ENCODE measurements at regions not wholly inside any gene's neighbourhood (a gene's known extent, or its start where the extent isn't known, plus 50 kb on each side); places are given as distances from the start of the nearest gene placed in this dataset.

DNA sequence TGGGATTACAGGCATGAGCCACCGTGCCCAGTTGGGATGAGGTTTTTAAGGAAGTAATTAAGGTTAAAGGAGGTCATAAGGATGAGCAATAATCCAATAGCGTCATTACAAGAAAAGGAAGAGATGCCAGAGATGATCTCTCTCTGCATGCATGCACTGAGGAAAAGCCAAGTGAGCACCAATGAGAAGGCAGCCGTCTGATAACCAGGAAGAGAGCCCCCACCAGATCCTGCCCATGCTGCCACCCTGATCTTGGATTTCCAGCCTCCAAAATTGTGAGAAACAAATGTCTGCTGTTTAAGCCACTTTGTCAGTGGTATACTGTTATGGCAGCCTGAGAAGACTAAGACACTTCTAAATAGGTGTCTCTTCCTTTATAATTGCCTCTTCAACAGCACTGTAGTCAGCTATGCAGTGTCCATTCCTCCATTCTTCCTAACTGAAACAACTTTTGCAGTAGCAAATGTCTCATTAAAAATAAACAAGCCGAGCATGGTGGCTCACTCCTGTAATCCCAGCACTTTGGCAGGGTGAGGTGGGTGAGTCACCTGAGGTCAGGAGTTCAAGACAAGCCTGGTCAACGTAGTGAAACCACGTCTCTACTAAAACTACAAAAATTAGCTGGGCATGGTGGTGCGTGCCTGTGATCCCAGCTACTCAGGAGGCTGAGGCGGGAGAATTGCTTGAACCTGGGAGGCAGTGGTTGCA lies 216.2 kb upstream of the RUNX1 start:
- in situ Hi-C loops (cut with HindIII; ENCODE audit: low sequenced_read_pairs): no loop called here

DNA sequence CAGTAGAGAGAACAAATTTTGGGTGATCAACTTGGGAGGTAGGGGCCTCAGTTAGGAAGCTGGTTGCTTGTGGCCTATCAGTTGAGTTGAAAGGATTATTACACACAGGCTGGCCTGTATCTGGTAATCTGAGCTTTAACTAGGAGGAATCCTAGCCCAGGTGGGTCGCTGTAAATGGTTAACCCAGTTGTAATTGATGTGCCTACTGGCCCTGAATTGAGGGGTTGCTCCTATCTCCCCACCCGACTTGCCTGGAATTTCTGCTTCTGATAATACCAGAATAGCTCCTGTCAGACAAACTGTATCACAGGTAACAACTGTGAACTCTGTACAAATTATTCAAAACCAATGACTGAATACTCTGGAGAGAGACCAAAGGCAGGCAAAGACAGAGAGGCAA lies 210.4 kb upstream of the RUNX1 start:
- in situ Hi-C loops (cut with HindIII; ENCODE audit: low sequenced_read_pairs): no loop called here

DNA sequence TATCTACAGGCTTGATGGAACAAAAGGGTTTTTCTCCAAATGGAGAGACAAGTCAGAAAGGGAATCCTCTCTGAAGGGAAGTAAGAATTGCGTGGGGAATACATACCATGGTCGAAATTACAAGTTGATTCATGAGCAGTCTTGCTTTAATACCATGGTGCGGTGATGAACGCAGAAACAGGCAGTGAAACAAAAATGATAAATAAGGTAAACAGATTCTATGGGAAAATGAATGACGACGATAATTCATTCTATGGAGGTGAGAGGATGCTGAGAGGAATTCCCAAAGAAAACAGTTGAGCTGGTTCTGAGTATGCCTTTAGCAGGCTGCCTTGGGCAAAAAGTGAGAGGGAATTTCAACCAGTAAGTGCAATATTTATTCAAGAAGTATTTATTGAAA lies 209.4 kb upstream of the RUNX1 start:
- in situ Hi-C loops (cut with HindIII; ENCODE audit: low sequenced_read_pairs): no loop called here

DNA sequence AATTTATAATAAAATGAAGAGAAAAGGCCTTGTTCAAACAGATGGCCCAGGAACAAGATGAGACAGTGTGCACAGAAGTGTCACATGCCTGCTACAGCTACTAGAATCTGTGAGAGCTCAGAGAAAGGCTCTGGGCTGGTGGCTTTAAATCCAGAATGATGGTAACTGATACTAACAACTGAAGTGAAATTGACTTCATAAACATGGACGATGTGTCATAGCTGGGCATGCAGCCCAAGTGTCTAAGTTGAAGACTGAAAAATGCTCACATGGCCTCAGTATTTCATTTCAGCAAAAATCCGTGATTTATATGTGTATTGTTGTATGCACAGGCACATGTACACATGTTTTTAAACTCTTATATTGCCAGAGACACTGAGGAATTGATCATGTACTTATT lies 208.3 kb upstream of the RUNX1 start:
- in situ Hi-C loops (cut with HindIII; ENCODE audit: low sequenced_read_pairs): no loop called here

DNA sequence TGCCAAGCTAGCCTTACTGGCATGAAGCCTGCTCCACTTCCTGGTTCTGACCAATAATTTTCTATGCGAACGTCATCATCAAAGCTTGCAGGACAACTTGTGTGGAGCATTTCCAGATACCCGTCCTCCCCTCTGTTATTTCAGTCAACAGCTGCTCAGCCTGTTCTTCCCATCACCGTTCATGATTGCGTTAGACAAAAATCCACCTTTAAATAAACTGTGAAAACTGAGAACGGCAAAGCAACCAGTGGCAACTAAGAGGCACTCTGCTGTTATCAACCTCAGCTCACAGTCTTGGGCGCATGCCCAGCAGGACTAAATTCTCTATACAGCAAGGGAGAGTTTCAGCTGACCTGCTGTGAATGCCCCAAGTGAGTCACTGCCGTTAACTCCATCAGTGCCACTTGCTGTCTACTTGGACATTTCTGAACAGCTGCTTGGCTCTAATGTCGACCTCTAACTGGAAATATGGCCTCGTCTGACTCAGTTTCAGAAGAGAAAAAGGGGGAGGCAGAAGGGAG lies 207.4 kb upstream of the RUNX1 start:
- in situ Hi-C loops (cut with HindIII; ENCODE audit: low sequenced_read_pairs): no loop called here

DNA sequence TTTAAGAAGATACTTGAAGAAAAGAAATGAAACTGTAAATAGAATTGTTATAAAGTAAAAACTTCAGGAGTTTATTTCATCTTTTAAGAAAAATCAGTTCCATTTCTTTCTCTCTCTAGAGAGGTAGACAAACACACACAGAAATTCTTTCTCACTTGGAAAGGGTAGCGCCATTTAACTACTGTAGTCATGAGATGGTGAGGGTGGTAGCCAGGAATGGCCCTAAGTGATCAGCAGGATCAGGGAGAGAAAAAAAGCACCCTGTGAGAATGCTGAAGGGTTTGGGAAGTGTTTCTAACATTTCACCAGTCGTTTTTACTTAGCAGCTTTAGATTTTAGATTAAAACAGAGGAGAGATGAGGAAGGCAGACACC lies 205.7 kb upstream of the RUNX1 start:
- in situ Hi-C loops (cut with HindIII; ENCODE audit: low sequenced_read_pairs): no loop called here

DNA sequence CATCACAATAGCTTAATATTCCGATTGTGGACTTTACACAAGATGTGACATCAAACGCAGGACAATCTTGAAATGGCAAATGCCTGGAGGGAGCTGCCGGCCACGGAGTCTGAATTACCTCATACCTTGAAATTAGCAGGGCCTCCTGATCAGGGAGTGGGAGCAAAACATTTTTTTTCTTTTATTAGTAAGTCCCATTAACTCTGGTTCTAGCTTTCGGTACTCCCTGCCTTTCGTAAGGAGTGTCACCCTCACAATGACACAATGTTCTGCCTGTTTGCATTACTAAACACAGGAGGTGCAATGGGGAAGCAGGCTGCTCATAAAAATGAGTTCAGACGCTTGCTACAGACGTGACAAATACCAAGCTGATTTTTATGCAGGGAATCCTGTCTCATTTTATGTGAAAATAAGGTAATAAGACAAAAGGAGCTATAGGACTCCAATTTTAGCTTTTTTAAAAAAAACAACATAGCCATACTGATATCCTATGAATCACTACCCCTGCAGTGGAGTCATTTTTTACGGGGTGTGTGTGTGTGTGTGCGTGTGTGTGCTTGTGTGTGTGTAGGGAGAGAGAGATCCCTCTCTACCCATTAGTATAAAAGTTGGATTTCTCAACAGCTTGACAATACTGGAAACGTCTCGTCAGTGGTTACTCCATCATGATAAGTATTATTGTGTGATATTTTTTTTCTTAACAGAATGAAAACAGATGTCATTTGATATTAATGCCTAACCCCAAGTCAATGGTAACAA lies 205.1 kb upstream of the RUNX1 start:
- in situ Hi-C loops (cut with HindIII; ENCODE audit: low sequenced_read_pairs): no loop called here

DNA sequence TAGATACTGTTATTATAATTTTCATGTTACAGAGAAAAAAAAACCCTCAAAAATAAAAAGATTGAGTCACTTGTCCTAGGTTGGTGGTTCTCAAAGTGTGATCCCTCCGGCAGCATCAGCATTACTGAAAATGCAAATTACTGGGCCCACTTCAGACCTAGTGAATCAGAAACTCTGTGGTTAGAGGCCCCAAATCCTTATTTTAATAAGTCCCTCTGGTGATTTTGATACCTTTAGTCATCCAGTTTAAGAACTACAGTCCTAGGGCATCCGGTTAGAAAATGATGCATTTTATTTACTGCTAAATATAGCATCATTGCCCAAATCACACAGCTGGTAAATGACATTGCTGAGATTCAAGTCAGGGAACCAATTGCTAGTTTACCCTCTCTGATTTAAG lies 203.7 kb upstream of the RUNX1 start:
- in situ Hi-C loops (cut with HindIII; ENCODE audit: low sequenced_read_pairs): no loop called here

DNA sequence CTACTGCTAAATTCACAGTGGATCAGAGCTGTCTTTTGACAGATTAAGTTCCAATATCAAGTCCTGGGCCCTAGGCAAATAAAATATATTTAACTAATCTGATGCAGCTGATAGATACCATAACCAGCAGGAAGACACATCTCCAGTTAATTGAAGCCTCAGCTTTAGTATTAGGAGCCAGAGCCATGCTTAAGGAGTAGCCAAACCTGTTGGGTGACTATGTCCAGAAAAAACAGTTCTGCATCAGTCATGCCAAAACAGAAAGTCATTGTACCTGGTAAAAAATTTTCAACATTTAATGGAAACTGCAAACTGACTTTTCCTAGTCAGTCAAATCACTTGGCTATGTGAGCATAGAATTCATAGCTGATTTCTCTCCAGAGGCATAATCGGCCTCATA lies 200.5 kb upstream of the RUNX1 start:
- in situ Hi-C loops (cut with HindIII; ENCODE audit: low sequenced_read_pairs): no loop called here

DNA sequence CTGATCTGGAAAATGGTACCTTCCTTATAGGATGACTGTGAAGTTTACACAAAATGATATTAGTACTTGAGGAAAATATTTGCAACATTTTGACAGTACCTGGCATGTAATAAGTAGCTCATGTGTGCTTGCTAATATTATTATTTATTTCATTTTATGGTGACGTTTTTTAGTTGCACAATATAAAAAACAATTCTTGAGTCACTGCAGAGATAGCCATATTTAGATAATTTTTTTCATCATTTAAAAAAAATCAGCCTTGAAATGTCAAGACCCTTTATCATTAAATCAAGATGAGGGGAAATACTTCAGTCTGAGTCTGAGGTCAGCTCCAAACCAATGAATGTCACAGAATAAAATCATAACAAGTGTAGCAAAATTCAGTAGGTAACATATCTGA lies 196.8 kb upstream of the RUNX1 start:
- in situ Hi-C loops (cut with HindIII; ENCODE audit: low sequenced_read_pairs): no loop called here

DNA sequence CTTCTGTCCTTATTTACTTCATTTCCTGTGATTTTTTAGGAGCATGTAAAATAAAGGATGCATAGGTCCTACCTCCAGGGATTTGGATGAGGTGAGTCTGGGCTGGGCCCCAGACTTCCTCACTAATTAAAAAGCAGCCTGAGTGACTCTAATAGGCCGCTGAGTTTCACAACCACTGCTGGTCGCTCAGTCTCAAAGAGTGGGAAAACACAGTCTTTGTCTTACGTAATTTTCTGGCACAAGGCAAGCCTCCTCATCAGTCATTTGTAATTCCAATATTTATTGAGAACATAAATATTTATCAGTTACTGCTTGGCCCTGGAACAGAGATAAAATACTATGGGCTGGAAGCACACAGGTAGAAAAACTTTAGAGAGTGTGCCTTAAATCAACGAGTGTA lies 195.4 kb upstream of the RUNX1 start:
- in situ Hi-C loops (cut with HindIII; ENCODE audit: low sequenced_read_pairs): no loop called here

DNA sequence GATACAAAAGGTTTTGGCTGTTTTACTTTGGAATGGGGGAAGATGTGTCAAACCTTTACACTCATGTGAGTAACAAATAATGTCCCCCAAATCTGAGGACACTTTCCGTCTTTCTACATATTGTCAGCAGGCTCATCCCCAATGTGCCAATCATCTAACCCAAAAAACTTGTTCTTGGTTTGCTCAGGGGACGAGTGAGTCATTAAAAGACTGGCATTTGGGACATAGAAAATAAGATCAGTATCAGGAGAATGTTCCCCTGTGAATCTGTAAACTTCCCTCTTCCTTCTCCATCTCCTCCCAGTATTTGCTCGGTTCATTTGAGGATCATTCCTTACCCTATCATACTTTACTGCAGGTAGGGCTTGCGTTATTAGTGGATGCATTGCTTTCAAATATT lies 194.1 kb upstream of the RUNX1 start:
- in situ Hi-C loops (cut with HindIII; ENCODE audit: low sequenced_read_pairs): no loop called here

DNA sequence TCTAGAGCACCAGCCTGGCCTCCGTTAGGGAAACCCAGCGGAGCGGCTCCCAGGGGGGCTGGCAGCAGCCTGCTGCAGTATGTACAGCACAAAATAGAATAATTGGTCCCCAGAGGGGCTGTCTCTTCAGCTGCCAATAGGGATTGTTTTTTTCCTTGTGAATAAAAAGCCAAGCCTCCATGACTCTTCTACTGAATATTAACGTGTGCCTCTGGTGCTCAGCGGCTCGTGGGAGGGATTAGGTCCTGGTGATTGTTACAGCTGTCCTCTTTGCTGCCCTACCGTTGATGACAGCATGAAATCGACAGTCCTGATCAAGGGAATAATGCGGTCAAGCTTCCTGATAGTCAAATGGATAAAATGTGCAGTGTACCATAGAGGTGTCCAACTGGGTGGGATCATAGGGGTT lies 190.7 kb upstream of the RUNX1 start:
- in situ Hi-C loops (cut with HindIII; ENCODE audit: low sequenced_read_pairs): no loop called here

DNA sequence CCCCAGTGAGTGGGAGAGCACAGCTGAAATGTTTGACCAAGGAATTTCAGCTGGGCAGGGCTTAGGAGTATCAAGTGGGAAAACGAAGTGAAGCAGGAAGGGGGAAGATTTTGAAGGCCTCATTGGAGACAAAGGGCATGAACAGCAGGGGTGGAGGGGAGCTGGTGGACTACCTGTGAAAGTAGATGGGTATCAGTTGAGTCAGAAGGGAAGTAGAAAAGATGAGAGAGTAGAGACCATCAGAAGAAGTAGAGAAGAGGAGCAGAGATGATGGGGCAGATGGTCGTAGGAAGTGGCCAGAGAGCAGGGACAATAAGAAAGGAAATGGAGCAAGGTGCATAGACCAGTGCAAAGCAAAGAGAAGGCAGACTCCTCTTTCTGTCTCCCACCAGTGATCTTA lies 189.0 kb upstream of the RUNX1 start:
- in situ Hi-C loops (cut with HindIII; ENCODE audit: low sequenced_read_pairs): no loop called here

DNA sequence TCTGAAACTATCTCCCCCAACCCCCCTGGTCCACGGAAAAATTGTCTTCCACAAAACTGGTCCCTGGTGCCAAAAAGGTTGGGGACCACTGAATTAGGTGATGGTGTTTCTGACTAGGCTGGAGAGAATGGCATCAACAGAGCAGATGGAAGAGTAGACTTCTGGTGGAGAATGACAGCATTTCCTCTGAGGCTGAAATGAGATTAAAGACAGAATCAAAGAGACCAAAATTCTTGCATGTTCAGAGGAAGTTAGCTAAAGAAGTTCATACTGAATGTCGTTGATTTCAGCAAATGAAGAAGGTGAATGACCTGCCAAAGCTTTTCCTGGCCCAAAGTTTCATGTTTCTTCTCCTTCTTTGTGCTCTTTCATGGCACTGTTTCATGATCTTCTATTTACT lies 188.2 kb upstream of the RUNX1 start:
- in situ Hi-C loops (cut with HindIII; ENCODE audit: low sequenced_read_pairs): no loop called here

DNA sequence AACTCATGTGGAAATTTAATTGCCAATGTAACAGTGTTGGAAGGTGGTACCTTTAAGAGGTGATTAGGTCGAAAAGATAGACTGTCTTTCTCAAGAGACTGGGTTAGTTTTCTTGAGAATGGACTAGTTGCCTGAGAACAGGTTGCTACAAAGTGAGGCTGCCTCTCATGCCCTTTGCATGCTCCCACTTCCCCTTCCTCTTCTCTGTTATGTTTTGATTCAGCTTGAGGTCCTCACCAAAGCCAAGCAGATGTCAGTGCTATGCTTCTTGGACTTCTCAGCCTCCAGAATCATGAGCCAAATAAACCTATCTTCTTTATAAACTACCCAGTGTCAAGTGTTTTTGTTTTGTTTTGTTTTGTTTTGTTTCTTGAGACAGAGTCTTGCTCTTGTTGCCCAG lies 187.0 kb upstream of the RUNX1 start:
- in situ Hi-C loops (cut with HindIII; ENCODE audit: low sequenced_read_pairs): no loop called here

DNA sequence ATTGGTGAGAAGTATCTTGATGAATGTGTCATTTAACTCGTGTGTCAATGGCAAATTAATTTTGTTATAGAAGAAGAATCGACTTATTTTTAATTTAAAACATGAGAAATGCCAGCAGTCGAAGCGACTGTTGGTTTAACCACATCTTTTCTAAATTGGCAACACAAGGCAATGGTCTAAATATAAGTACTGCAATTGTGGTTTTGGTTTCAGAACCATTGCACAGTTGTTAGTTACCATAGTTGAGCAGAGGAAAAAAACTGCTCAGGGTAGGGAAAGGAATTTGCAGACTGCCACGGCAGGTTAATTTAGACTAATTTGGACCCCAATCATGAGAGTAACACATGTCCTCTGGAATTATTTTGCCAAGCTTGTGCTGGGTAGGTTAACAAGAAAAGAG lies 185.6 kb upstream of the RUNX1 start:
- in situ Hi-C loops (cut with HindIII; ENCODE audit: low sequenced_read_pairs): no loop called here

DNA sequence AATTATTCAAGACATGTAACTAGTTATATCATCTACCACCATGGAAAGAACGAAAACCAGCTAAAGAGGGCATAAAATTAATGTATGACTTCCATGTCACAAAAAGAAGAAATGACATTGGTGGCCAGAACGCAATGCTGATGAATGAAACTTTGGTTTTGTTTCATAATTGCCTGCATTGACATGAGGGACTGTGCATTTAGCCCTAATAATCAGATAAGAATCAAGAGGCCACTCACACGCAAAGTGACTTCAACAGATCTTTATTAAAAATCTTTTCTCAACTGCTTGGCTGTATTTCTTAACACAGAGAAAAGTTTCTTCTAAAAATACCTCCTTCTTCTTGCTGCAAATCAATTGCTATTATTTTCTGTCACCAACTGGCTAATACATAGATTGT lies 184.7 kb upstream of the RUNX1 start:
- in situ Hi-C loops (cut with HindIII; ENCODE audit: low sequenced_read_pairs): no loop called here

DNA sequence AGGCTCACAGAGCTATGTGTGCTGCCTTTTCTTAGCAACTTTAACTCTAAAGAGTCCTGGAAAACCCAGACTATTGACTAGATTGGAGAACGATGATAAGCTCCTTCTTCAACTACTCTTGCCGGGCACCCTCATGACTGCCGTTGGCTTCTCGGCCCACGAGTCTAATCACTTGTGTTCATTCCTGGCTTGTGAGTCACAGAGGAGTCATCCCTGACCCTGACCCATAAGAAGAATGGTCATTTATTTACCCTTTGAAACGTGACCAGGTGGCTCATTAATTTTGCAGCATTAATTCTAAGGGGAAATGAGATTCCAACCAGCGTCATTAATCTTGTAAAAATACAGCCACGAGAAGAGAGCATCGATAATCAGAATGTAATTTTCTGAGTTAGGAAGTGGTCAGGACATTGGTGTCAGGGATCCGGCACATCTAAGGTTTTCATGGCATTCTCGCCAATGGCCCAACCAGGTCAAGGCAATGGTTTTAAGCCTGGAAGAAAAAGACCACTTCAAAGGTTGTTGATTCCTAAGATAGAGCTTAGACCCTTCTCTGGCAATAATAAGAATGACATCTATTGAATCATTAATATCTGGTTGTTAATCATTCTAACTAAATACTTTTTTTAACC lies 183.6 kb upstream of the RUNX1 start:
- in situ Hi-C loops (cut with HindIII; ENCODE audit: low sequenced_read_pairs): no loop called here

DNA sequence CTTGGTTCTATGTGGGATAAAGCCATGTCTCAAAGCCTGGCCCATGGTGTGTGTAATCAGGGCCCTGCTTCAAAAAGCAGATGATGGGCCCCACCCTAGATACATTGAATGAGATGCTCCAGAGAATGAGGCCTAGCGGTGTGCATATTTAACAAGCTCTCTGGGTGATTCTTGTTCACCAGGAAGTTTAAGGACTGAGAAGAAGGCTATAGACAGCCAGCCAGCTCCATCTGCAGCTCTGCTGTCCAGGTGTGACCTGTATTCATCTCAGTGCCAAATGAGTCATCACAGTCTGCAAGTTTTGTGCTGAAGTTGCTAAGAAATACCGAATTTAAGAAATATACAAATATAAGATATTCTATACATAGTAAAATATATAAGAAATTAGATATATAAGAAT lies 182.0 kb upstream of the RUNX1 start:
- in situ Hi-C loops (cut with HindIII; ENCODE audit: low sequenced_read_pairs): no loop called here

DNA sequence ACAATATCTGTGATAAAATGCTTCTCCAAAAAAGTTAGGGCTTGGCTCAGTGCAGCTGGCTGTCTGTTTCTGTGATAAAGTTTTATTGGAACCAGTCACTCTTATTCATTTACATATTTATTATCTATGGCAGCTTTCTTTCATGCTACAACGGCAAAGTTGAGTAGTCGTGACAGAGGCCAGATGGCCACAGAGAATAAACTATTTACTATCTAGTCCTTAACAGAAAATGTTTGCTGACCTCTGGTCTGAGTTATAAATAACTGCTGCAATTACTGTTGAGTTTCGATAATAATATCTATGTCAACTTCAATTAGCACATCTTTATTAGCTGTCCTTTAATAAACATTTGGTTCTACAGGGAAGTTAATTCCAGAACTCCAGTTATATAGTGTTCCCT lies 180.2 kb upstream of the RUNX1 start:
- in situ Hi-C loops (cut with HindIII; ENCODE audit: low sequenced_read_pairs): no loop called here

DNA sequence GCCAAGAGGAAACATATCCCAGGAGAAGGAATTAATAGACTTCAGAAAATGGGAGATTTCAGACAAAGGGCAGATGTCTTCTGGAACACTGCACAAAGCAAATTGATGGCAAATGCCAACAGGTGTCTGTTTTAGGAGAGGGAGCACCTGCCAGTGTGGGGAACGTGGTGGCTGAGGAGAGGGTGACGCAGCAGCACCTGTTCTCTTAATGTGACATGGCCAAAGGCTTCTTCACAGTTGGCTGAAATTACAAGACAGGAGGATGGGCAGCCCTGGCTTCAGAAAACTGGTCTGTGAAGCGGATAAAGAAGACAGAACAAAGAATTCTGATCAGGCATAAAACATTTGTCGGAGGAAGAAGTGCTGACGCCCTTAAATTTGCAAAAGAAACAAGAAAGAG lies 178.7 kb upstream of the RUNX1 start:
- in situ Hi-C loops (cut with HindIII; ENCODE audit: low sequenced_read_pairs): no loop called here
